BLaER1 treated with 17β-estradiol and CSF1 and Interleukin-3, amounts not matched to agents 10 nM and 100 nM (cell line): ENCODE measurements at regions not wholly inside any gene's neighbourhood (a gene's known extent, or its start where the extent isn't known, plus 50 kb on each side); places are given as distances from the start of the nearest gene placed in this dataset.
"Not testable (repeated sequence)": the region's sequence is repeated elsewhere in the genome, so short reads cannot be mapped to it uniquely, and the experiment has no call there.

ENCODE experiments used
- H3K27ac ChIP-seq, 11 experiments: shearing (Covaris generic); formaldehyde crosslinking; 2 replicates each; pipeline ENCODE4 v1.8.1; 2022
- H3K27me3 ChIP-seq, 11 experiments: shearing (Covaris generic); formaldehyde crosslinking; 2 replicates each; pipeline ENCODE4 v1.8.1; 2022
- H3K36me3 ChIP-seq, 11 experiments: shearing (Covaris generic); formaldehyde crosslinking; 2 replicates each; pipeline ENCODE4 v1.8.1; 2022
- H3K4me1 ChIP-seq, 10 experiments: shearing (Covaris generic); formaldehyde crosslinking; 2 replicates each; pipeline ENCODE4 v1.8.1; 2022
- H3K4me2 ChIP-seq, 11 experiments: shearing (Covaris generic); formaldehyde crosslinking; 2 replicates each; pipeline ENCODE4 v1.8.1; 2022
- H3K4me3 ChIP-seq, 10 experiments: shearing (Covaris generic); formaldehyde crosslinking; 2 replicates each; pipeline ENCODE4 v1.8.1; 2022
- H3K9ac ChIP-seq, 11 experiments: shearing (Covaris generic); formaldehyde crosslinking; 2 replicates each; pipeline ENCODE4 v1.8.1; 2022
- H3K9me3 ChIP-seq, 11 experiments: shearing (Covaris generic); formaldehyde crosslinking; replicated peaks in 1 of 11; 2 replicates each; pipeline ENCODE4 v1.8.1; 2022
- H4K20me1 ChIP-seq, 11 experiments: shearing (Covaris generic); formaldehyde crosslinking; 2 replicates each; pipeline ENCODE4 v1.8.1; 2022
- Cebpa-rat ChIP-seq, 11 experiments: shearing (Covaris generic); IDR thresholded peaks; 2 replicates each; pipeline ENCODE4 v1.8.1; 2022

- no peak overlapping the region for H3K27ac ChIP-seq
- no peaks in the 10 kb centered on the region for H3K36me3 ChIP-seq
- no peaks in the 10 kb centered on the region for H4K20me1 ChIP-seq
- no peak overlapping the region for H3K4me2 ChIP-seq
- no peak overlapping the region for H3K9ac ChIP-seq
- no peaks in the 10 kb centered on the region for H3K27me3 ChIP-seq
- TF ChIP-seq Cebpa-rat (IDR thresholded peaks at IDR 0.05) = no peak
- H3K9me3 ChIP-seq = peaks cover 0 to 24% (median 2%) of the 10 kb centered on the region in 11 experiments; a peak in 4 of 22 replicates
- H3K4me1 ChIP-seq = no peaks in the 10 kb centered on the region
- H3K4me3 ChIP-seq = no peak overlapping the region
These were observed 183.7 kb upstream of the LMCD1 start for GRCh38 chr3:8317661-8318649.

DNA sequence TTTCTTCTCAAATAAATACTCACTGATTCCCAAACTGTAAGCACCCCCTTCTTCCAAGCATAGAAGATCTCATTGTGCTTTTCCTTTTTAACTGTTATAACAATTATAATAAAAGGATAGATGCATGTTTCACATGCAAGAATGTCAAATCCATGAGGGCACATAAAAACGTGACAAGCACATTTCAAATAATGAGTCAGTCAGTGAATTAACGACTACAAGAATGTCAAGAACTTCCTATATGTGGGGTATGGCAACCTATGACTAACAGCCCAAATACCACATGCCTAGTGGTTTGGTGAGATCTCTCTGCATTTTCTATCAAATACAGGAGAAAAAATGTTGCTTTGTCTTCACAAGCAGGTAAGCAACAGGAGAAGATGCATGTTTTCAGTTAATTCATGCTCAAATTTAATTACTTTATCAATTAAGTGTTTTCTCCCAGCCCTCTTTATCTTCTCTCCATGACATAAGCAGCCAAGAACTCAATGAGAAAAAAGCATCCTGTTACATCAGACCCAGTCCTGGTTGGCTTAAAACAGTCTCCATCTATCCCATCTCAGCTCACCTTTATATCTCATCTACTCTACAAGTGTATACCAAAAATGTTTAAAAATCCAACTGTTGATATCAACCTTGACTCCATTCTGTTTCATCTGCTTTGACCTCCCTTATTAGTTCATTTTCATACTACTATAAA lies 181.5 kb upstream of the LMCD1 start:
- Histone ChIP-seq H3K9ac (no peak overlapping the region), H3K36me3 (no peaks in the 10 kb centered on the region), H4K20me1 (no peaks in the 10 kb centered on the region), H3K4me2 (no peak overlapping the region), H3K9me3 (peaks cover 4 to 37% (median 12%) of the 10 kb centered on the region in 11 experiments; a peak in 16 of 22 replicates), H3K27me3 (no peaks in the 10 kb centered on the region), H3K4me1 (peaks cover 0 to 6% (median 0%) of the 10 kb centered on the region in 10 experiments; a peak in 1 of 20 replicates), H3K4me3 (no peak overlapping the region), H3K27ac (no peak overlapping the region)
- no peak for TF ChIP-seq Cebpa-rat (IDR thresholded peaks at IDR 0.05)

GRCh38 chr3:8320711-8321458 lies 180.7 kb upstream of the LMCD1 start:
- Histone ChIP-seq H3K4me1 (peaks cover 0 to 6% (median 0%) of the 10 kb centered on the region in 10 experiments; a peak in 1 of 20 replicates), H3K27me3 (no peaks in the 10 kb centered on the region), H3K27ac (no peak overlapping the region), H3K36me3 (no peaks in the 10 kb centered on the region), H3K9me3 (peaks cover 9 to 45% (median 20%) of the 10 kb centered on the region in 11 experiments; a peak in 21 of 22 replicates), H3K9ac (no peak overlapping the region), H3K4me3 (no peak overlapping the region), H4K20me1 (no peaks in the 10 kb centered on the region), H3K4me2 (no peak overlapping the region)
- no peak for TF ChIP-seq Cebpa-rat (IDR thresholded peaks at IDR 0.05)

- no peaks in the 10 kb centered on the region for H3K27me3 ChIP-seq
- 0 out of 22 replicates have a peak overlapping the region, but pooled peaks of 1 of the 11 experiments have one; percentile 1 for H3K4me2 ChIP-seq
- H4K20me1 ChIP-seq = no peaks in the 10 kb centered on the region
- no peak overlapping the region for H3K4me3 ChIP-seq
- TF ChIP-seq Cebpa-rat (IDR thresholded peaks at IDR 0.05) = no peak
- no peaks in the 10 kb centered on the region for H3K36me3 ChIP-seq
- H3K27ac ChIP-seq = no peak overlapping the region
- peaks cover 7 to 36% (median 22%) of the 10 kb centered on the region in 10 experiments for H3K4me1 ChIP-seq
- H3K9me3 ChIP-seq = peaks cover 12 to 54% (median 33%) of the 10 kb centered on the region in 11 experiments; a peak in 21 of 22 replicates
- H3K9ac ChIP-seq = no peak overlapping the region
These were observed 176.9 kb upstream of the LMCD1 start for GRCh38 chr3:8324747-8325146.

- H3K36me3 ChIP-seq = no peaks in the 10 kb centered on the region
- no peak for TF ChIP-seq Cebpa-rat (IDR thresholded peaks at IDR 0.05)
- H3K9me3 ChIP-seq = peaks cover 12 to 54% (median 33%) of the 10 kb centered on the region in 11 experiments; a peak in 21 of 22 replicates
- no peaks in the 10 kb centered on the region for H3K27me3 ChIP-seq
- H3K4me1 ChIP-seq = peaks cover 7 to 41% (median 25%) of the 10 kb centered on the region in 10 experiments
- H3K4me2 ChIP-seq = no peak overlapping the region
- no peaks in the 10 kb centered on the region for H4K20me1 ChIP-seq
- no peak overlapping the region for H3K4me3 ChIP-seq
- no peak overlapping the region for H3K27ac ChIP-seq
- no peak overlapping the region for H3K9ac ChIP-seq
These were observed 176.3 kb upstream of the LMCD1 start for GRCh38 chr3:8325306-8325705.

DNA sequence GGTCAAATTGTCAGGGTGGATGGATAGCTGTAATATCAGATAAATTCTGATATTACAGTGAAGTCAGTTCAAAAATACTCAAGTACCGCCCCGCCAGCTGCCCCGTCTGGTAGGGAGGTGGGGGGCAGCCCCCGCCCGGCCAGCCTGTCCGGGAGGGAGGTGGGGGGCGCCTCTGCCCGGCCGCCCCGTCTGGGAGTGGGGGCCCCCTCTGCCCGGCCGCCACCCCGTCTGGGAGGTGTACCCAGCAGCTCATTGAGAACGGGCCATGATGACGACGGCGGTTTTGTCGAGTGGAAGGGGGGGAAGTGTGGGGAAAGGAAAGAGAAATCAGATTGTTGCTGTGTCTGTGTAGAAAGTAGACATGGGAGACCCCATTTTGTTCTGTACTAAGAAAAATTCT lies 175.8 kb upstream of the LMCD1 start:
- H3K4me2 ChIP-seq, H3K9ac ChIP-seq, H3K27ac ChIP-seq, H3K4me3 ChIP-seq, H4K20me1 ChIP-seq, H3K27me3 ChIP-seq, H3K36me3 ChIP-seq: not testable (repeated sequence)
- Histone ChIP-seq H3K4me1 (peaks cover 7 to 41% (median 25%) of the 10 kb centered on the region in 10 experiments), H3K9me3 (peaks cover 12 to 50% (median 33%) of the 10 kb centered on the region in 11 experiments; a peak in 21 of 22 replicates)

DNA sequence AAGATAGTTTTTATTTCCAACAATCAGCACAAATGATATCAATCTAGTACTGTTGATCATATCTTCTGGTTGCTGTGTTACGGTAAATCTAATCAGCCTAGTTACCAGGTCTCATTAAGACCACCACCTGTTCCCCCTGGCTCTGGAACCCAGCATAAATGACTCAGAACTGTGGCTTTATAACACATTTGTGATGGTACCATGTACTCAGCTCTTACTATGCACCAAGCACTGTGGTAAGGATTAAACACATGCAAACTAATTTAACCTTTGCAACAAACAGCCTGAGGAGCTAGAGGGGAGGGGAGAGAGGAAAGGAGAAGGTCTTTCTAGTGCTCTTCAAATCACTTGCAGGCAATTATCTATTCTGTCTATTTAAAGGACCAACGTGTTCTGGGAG lies 173.9 kb upstream of the LMCD1 start:
- Histone ChIP-seq H3K27ac (peak overlapping the region in 2 of 11 experiments; percentile 72 to 77; a peak in 2 of 22 replicates), H3K4me3 (no peak overlapping the region), H4K20me1 (no peaks in the 10 kb centered on the region), H3K36me3 (no peaks in the 10 kb centered on the region), H3K9me3 (peaks cover 10 to 59% (median 34%) of the 10 kb centered on the region in 11 experiments; a peak in 21 of 22 replicates), H3K4me2 (peak overlapping the region in 8 of 11 experiments; percentile 59 to 87 (median 76); a peak in 12 of 22 replicates), H3K4me1 (peaks cover 7 to 41% (median 25%) of the 10 kb centered on the region in 10 experiments), H3K9ac (no peak overlapping the region), H3K27me3 (no peaks in the 10 kb centered on the region)
- TF ChIP-seq Cebpa-rat (IDR thresholded peaks at IDR 0.05) = no peak

- H3K4me2 ChIP-seq = peak overlapping the region; percentile 10 to 87 (median 76)
- no peaks in the 10 kb centered on the region for H4K20me1 ChIP-seq
- peak overlapping the region in 2 of 10 experiments; percentile 11 to 15; a peak in 3 of 20 replicates for H3K4me3 ChIP-seq
- H3K27me3 ChIP-seq = no peaks in the 10 kb centered on the region
- no peak for TF ChIP-seq Cebpa-rat (IDR thresholded peaks at IDR 0.05)
- H3K9ac ChIP-seq = peak overlapping the region in 8 of 11 experiments; percentile 30 to 72 (median 50); a peak in 13 of 22 replicates
- H3K4me1 ChIP-seq = peaks cover 7 to 41% (median 25%) of the 10 kb centered on the region in 10 experiments
- peak overlapping the region in 8 of 11 experiments; percentile 39 to 77 (median 68); a peak in 16 of 22 replicates for H3K27ac ChIP-seq
- H3K36me3 ChIP-seq = no peaks in the 10 kb centered on the region
- H3K9me3 ChIP-seq = peaks cover 10 to 57% (median 39%) of the 10 kb centered on the region in 11 experiments; a peak in 21 of 22 replicates
These were observed 172.7 kb upstream of the LMCD1 start for GRCh38 chr3:8328967-8329366.
